ENCODE measurements at regions not wholly inside any gene's neighbourhood (a gene's known extent, or its start where the extent isn't known, plus 50 kb on each side); places are given as distances from the start of the nearest gene placed in this dataset.

DNA sequence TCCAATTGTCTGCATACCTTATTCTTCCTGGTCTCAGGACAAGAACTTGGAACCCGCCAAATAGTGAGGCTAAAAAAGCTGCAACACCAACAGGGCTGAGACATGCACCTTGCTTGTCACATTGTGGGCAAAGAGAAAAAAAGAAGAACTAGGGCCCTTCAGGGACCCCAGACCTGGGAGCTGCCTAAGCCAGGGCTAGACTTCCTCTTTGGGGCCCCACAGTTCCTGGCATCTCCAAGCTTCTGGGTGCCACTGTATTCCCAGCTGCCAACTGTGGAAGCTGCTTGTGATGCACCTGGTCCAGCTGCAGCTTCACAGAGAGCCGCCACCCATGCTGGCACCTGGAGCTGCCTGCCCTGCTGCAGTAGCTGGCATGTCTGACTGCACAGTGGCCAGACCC lies 370.6 kb downstream of the CD83 start (continued):
- TF ChIP-seq, protein P1, sequence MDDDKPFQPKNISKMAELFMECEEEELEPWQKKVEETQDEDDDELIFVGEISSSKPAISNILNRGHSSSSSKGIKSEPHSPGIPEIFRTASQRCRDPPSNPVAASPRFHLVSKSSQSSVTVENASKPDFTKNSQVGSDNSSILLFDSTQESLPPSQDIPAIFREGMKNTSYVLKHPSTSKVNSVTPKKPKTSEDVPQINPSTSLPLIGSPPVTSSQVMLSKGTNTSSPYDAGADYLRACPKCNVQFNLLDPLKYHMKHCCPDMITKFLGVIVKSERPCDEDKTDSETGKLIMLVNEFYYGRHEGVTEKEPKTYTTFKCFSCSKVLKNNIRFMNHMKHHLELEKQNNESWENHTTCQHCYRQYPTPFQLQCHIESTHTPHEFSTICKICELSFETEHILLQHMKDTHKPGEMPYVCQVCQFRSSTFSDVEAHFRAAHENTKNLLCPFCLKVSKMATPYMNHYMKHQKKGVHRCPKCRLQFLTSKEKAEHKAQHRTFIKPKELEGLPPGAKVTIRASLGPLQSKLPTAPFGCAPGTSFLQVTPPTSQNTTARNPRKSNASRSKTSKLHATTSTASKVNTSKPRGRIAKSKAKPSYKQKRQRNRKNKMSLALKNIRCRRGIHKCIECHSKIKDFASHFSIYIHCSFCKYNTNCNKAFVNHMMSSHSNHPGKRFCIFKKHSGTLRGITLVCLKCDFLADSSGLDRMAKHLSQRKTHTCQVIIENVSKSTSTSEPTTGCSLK (tag by site-specific recombination; IDR thresholded peaks at IDR 0.05): no peak
- TF ChIP-seq, protein P2, sequence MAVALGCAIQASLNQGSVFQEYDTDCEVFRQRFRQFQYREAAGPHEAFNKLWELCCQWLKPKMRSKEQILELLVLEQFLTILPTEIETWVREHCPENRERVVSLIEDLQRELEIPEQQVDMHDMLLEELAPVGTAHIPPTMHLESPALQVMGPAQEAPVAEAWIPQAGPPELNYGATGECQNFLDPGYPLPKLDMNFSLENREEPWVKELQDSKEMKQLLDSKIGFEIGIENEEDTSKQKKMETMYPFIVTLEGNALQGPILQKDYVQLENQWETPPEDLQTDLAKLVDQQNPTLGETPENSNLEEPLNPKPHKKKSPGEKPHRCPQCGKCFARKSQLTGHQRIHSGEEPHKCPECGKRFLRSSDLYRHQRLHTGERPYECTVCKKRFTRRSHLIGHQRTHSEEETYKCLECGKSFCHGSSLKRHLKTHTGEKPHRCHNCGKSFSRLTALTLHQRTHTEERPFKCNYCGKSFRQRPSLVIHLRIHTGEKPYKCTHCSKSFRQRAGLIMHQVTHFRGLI (tag by site-specific recombination; IDR thresholded peaks at IDR 0.05): no peak
- no peak for TF ChIP-seq ZNF837 (tag by site-specific recombination; IDR thresholded peaks at IDR 0.05)
- no peak for TF ChIP-seq ZNF530 (tag by site-specific recombination; IDR thresholded peaks at IDR 0.05; ENCODE audit: low read depth)
- no peak for TF ChIP-seq ZNF24 (tag by site-specific recombination; IDR thresholded peaks at IDR 0.05)
- TF ChIP-seq ZNF626 (tag by site-specific recombination; IDR thresholded peaks at IDR 0.05): no peak
- no peak for TF ChIP-seq ZNF658 (tag by site-specific recombination; IDR thresholded peaks at IDR 0.05)
- TF ChIP-seq ZNF843 (tag by site-specific recombination; IDR thresholded peaks at IDR 0.05): no peak
- no peak for TF ChIP-seq ZNF211 (tag by site-specific recombination; IDR thresholded peaks at IDR 0.05; ENCODE audit: low read depth)
- TF ChIP-seq ZBTB48 (tag by site-specific recombination; IDR thresholded peaks at IDR 0.05): no peak
- TF ChIP-seq ZNF132 (tag by site-specific recombination; IDR thresholded peaks at IDR 0.05; ENCODE audit: borderline replicate concordance): no peak
- TF ChIP-seq, protein P3, sequence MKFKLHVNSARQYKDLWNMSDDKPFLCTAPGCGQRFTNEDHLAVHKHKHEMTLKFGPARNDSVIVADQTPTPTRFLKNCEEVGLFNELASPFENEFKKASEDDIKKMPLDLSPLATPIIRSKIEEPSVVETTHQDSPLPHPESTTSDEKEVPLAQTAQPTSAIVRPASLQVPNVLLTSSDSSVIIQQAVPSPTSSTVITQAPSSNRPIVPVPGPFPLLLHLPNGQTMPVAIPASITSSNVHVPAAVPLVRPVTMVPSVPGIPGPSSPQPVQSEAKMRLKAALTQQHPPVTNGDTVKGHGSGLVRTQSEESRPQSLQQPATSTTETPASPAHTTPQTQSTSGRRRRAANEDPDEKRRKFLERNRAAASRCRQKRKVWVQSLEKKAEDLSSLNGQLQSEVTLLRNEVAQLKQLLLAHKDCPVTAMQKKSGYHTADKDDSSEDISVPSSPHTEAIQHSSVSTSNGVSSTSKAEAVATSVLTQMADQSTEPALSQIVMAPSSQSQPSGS (tag by site-specific recombination; IDR thresholded peaks at IDR 0.05; ENCODE audit: low read depth): no peak
- TF ChIP-seq WT1 (tag by site-specific recombination; IDR thresholded peaks at IDR 0.05): no peak
- TF ChIP-seq MYNN (tag by site-specific recombination; IDR thresholded peaks at IDR 0.05; ENCODE audit: borderline replicate concordance): no peak

DNA sequence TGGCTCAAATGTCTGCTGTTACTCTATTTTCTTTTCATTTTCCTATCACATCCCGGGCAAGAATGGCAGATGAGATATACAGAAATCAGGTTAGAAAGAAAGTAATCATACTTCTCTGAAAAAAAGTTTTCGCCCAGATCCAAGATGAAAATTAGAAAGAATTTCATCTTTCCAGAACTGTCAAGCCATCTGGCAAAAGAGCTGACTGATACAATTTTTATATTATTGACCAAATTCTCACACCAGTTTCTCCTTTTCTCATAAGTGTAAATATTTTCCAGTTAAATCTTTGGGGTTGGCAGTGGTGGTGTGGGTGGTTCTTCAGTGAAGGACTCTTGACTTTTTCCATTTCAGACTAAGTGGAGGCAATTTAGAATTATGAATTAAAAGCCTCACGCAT lies 371.9 kb downstream of the CD83 start:
- ChIA-PET CTCF (interaction anchor here (0.6 to 0.8 kb wide), 2 partner anchors 18 to 710 kb away, joined by 3 to 5 read pairs; no protein-coding TSS in a partner anchor), POLR2A (no interaction called here)
- no peaks in the 10 kb centered on the region for H3K36me3 ChIP-seq (ENCODE audit: control insufficient read depth in 2 of 2, insufficient read depth in 1 of 2, low read length in 2 of 2)
- no peak overlapping the region for H3K4me3 ChIP-seq (ENCODE audit: low read depth, low read length)
- no peak overlapping the region for H3K27ac ChIP-seq (ENCODE audit: extremely low read depth, low read depth, low read length)
- H3K9me3 ChIP-seq (ENCODE audit: control insufficient read depth, insufficient read depth, low read depth, low read length): no peaks in the 10 kb centered on the region
- H3K4me1 ChIP-seq (ENCODE audit: control insufficient read depth, insufficient read depth, low read length): no peaks in the 10 kb centered on the region
- TF ChIP-seq ZEB2 (tag by site-specific recombination; IDR thresholded peaks at IDR 0.05): no peak
- no peak for TF ChIP-seq ZNF837 (tag by site-specific recombination; IDR thresholded peaks at IDR 0.05)
- no peak for TF ChIP-seq ZNF623 (tag by site-specific recombination; IDR thresholded peaks at IDR 0.05)
- TF ChIP-seq ZNF37A (tag by site-specific recombination; IDR thresholded peaks at IDR 0.05): no peak
- no peak for TF ChIP-seq ZNF274 (IDR thresholded peaks at IDR 0.05; ENCODE audit: low read length)
- no peak for TF ChIP-seq ZNF274 (tag by site-specific recombination; IDR thresholded peaks at IDR 0.05; ENCODE audit: borderline replicate concordance)
- TF ChIP-seq, protein P4, sequence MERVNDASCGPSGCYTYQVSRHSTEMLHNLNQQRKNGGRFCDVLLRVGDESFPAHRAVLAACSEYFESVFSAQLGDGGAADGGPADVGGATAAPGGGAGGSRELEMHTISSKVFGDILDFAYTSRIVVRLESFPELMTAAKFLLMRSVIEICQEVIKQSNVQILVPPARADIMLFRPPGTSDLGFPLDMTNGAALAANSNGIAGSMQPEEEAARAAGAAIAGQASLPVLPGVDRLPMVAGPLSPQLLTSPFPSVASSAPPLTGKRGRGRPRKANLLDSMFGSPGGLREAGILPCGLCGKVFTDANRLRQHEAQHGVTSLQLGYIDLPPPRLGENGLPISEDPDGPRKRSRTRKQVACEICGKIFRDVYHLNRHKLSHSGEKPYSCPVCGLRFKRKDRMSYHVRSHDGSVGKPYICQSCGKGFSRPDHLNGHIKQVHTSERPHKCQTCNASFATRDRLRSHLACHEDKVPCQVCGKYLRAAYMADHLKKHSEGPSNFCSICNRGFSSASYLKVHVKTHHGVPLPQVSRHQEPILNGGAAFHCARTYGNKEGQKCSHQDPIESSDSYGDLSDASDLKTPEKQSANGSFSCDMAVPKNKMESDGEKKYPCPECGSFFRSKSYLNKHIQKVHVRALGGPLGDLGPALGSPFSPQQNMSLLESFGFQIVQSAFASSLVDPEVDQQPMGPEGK (tag by site-specific recombination; IDR thresholded peaks at IDR 0.05): no peak
- TF ChIP-seq ZNF629 (tag by site-specific recombination; IDR thresholded peaks at IDR 0.05): no peak
- TF ChIP-seq, protein P5, sequence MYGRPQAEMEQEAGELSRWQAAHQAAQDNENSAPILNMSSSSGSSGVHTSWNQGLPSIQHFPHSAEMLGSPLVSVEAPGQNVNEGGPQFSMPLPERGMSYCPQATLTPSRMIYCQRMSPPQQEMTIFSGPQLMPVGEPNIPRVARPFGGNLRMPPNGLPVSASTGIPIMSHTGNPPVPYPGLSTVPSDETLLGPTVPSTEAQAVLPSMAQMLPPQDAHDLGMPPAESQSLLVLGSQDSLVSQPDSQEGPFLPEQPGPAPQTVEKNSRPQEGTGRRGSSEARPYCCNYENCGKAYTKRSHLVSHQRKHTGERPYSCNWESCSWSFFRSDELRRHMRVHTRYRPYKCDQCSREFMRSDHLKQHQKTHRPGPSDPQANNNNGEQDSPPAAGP (tag by site-specific recombination; IDR thresholded peaks at IDR 0.05): no peak
- no peak for TF ChIP-seq ZNF621 (tag by site-specific recombination; IDR thresholded peaks at IDR 0.05)
- no peak for TF ChIP-seq ZNF596 (tag by site-specific recombination; IDR thresholded peaks at IDR 0.05)
- TF ChIP-seq, protein P6, sequence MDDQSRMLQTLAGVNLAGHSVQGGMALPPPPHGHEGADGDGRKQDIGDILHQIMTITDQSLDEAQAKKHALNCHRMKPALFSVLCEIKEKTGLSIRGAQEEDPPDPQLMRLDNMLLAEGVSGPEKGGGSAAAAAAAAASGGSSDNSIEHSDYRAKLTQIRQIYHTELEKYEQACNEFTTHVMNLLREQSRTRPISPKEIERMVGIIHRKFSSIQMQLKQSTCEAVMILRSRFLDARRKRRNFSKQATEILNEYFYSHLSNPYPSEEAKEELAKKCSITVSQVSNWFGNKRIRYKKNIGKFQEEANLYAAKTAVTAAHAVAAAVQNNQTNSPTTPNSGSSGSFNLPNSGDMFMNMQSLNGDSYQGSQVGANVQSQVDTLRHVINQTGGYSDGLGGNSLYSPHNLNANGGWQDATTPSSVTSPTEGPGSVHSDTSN (CRISPR knock-in tag; IDR thresholded peaks at IDR 0.05): no peak
- TF ChIP-seq IKZF3 (tag by site-specific recombination; IDR thresholded peaks at IDR 0.05): no peak
- no peak for TF ChIP-seq ZNF707 (tag by site-specific recombination; IDR thresholded peaks at IDR 0.05)
- TF ChIP-seq ZNF140 (tag by site-specific recombination; IDR thresholded peaks at IDR 0.05): no peak
- no peak for TF ChIP-seq ZIC2 (tag by site-specific recombination; IDR thresholded peaks at IDR 0.05)
- TF ChIP-seq YY1 (tag by site-specific recombination; IDR thresholded peaks at IDR 0.05): no peak
- no peak for TF ChIP-seq KLF10 (tag by site-specific recombination; IDR thresholded peaks at IDR 0.05)
